NCI-H2171 (cell line): ENCODE measurements at regions not wholly inside any gene's neighbourhood (a gene's known extent, or its start where the extent isn't known, plus 50 kb on each side); places are given as distances from the start of the nearest gene placed in this dataset.

Experiments
- DNase-seq: peaks from one replicate; lab custom pipeline; 2025; lab: John Stamatoyannopoulos, UW

DNA sequence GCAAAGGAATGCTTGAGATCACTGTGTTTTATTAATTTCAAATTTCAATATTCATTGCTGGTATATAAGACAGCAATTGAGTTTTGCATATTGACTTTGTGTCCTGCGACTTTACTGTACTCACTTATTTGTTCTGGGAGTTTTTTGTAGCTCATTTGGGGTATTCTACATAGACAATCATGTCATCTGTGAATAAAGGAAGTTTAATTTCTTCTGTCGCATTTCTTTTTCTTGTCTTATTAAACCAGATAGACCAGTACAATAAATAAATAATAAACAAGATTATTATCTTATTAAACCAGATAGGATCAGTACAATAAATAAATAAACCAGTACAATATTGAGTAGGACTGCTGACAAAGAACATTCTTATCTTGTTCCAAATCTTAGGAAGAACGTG, 448.2 kb downstream of the RPS24 start:
- no peak for DNase-seq

DNA sequence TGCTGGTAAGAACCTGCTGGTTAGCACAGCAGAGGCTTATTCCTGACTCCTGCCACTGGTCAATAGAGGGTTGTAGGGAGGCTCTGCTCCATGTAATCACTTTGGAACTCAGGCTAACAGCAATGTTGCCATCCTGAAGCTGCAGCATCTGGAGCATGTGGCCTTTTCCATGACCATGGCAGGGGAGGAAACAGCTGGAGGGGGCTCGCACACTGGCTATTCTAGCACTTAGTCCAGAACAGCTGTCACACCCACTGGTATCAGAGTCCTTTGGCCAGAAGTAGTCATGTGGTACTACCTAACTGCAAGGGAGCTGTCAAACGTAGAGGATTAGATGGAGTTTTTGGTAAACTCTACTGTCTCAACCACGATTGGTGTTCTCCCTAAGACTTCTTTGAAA, 450.0 kb downstream of the RPS24 start:
- DNase-seq = no peak

DNA sequence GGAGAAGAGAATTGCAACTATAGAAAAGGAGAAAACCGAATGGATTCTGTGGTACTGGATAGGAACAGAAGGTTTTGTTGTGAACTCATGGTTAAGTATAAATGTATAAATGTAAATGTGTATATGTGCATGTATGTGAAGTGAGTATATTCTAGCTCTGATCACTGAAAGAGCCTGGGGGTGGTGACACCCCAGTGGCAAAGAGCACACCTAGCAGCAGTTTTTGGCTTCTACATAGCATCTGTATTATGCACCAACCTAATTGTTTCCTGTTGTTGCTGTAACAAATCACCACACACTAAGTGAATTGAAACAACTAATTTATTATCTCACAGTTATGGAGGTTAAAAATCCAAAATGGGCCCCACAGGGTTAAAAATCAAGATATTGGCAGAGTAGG, 455.4 kb downstream of the RPS24 start:
- no peak for DNase-seq

DNA sequence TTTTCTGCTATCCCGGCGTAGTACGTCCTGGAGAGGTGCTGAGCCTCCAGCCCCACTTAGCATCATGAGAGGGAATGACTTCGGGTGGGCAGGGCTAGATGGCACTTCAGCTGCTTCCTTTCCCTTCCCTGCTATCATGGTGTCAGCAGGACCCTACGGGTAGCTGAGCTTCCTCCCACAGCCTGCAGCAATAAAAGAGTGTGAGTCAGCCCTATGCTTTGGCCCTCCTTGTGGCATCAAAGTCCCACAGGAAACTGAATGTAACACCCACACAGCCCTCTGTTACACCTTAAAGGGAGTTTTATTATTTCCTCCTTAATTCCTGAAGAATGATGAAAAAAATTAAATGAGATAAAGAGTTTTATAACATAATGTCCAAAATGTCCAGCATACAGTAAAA, 458.1 kb downstream of the RPS24 start:
- DNase-seq = no peak

DNA sequence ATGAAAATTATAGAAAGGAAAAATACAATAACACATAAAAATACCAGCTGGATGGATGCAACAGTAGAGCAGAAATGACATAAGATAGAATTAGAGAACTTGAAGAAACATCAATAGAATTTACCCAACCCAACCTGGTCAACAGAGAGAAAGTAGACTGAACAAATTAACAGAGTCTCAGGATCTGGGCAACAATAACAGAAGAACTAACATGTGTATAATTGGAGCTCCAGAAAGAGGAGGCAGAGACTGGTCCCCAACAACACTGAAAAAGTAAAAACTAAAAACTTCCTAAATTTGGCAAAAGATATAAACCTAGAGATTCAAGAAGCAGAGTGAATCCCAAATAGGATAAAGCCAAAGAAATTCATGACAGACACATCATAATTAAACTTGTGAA, 458.8 kb downstream of the RPS24 start:
- no peak for DNase-seq

DNA sequence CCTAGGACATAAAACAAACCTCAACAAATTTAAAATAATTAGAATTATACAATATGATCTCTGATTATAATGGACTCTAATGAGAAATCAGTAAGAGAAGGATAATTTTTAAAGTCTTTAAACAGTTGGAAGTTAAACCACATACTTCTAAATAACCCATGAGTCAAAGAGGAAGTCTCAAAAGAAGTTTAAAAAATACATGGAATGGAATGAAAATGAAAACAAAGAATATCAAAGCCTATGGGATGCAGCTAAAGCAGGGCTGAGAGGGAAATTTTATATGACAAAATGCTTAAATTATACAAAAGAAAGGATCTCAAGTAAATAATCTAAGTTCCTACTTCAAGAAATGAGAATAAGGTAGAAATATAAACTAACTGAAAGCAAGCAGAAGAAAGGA, 460.5 kb downstream of the RPS24 start:
- DNase-seq = no peak

DNA sequence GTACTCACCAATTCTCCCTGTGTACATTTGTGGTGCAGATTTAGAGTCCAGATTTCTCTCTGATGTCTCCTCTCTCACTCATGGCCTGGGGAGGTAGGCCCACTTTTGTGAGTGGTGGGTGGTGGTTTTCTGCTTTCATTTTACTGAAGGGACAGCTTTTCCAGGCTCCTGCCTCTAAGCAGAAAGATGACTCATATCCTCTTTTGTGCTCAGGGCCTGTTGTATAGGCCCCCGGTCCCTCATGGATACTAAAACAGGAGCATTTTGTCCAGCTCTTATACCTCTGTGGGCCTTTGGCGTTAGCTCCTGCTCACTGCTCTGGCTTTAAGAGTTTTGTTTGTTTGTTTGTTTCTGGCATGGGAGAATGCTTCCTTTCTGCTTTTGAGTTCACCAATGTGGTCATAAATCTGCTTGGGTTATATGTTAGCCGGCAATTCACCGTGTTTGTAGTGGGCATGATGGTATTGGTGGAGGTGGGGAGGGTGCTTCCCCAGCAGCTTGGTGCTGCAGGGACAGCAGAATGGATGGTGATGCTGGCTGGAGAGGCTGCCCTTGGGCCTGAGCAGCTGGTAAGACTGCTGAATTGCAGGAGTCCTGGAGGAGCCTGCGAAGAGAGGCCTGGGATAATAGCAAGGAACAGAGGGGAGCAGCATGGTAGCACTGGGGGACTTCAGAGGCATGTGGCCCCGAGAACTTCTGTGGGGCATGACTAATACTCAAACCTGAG, 468.7 kb downstream of the RPS24 start:
- no peak for DNase-seq

DNA sequence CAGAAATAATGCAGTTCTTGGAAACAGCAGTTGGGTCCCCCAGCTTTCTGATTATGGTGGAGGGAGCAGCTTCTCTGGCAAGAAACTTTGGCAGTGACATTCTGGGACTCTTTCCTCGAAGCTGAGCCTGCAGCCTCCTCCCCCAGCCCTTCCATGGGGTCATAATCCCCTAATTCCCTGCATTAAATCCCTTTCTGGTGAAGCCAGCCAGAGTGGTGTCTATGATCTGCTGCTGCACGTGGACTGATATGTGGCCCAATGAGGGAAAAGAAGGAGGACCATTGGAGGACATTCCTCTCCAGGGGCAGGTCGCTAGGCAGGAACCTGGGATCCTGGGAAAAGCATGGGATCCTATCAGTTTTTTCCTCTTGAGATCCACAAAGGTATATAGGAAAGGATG, 470.5 kb downstream of the RPS24 start:
- no peak for DNase-seq

DNA sequence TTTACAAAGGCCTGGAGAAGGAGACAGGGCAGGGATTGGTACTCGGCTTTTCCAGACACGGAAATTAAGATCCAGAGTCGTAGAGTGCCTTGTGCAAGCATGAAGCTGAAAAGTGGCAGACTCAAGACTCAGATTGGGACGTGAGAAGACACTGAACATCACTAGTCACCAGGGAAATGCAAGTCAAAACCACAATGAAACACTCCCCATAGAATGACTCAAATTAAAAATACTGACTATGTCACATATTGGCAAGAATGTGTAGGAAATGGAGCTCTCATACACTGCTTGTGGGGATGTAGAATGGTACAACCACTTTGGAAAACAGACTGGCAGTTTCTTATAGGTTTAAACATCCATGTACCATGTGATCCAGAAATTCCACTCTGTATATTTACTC, 472.0 kb downstream of the RPS24 start:
- DNase-seq = no peak

DNA sequence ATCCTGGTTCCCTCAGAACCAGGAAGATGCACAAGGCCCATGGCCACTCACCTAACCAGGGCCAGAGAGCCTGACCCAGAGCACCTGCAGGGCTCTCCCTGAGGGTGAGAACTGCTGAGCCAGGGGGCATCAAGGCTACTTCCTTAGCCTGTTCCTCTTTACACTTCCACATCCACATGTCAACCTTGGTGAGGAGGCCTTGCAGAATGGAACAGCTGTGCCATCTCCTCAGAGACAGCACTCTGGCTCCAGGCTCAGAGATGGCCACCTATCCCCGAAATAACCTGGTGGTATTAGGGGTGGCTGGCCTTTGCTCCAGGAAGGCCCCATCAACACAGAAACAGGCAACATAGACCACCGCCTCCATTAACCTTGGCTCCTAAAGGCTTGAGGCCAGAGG, 473.0 kb downstream of the RPS24 start:
- DNase-seq = no peak

DNA sequence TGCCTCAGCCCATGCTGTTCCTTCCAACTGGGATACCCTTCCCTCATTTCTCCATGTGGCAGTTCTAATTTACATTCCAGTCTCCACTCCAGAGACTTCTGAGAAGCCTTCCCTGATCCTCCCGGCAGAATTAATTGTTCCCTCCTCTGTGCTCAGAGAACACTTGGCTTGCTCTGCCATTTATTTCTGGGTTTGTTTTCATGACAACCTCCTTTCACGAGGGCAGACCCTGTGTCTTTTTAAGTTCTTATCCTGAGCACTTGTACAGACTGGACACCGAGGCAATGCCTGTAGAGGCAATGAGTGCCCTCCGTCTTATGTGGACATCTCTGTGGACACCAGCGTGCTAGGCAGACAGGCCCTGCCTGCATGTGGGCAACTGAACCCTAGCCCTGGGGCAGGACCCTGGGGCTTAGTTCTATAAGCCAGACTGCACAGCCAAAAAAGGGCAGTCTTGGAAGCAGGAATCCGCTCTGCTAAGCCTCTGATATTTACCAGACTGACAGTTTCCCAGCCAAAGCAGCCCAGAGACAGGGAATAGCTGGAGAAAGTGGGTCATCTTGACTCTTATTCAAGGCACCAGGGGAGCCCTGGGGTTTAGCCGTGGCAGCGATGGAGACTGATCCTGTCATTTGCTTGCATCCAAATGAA, 474.0 kb downstream of the RPS24 start:
- DNase-seq = no peak

DNA sequence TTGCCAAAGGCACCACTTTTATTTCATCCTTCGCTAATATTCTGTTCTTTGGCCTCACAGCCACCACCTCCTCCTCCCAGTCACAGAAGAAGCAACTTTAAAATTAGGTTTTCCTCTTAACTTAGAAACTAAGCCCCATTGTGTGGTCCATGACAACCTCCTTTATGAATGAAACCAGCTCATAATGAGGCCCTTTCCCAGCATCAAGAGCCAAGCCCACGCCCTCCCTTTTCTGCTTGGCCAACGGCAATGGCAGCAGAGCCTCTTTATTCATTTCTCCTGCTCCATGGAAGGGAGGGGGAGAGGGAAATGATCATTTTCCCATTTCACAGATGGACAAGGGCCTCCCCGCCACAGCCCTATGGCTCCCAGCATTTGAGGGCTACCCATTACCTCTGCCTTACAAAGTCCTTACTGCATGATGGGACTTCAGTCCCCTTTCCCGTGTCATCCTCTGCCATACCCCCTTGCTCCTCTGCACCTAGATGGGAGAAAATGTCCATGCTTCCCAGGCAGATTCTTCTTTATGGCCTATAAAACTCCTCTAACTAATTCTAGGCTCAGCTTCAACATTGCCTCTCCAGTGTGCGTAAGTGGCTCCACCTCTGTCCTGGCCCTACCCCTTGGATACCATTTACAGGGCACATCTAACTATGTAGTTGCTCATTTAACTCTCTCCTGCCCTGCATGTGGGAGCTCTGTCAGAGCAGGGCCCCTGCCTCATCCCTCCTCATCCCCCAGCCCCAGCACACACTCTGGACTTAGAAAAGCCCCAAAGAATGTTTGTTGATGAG, 475.5 kb downstream of the RPS24 start:
- DNase-seq = no peak

DNA sequence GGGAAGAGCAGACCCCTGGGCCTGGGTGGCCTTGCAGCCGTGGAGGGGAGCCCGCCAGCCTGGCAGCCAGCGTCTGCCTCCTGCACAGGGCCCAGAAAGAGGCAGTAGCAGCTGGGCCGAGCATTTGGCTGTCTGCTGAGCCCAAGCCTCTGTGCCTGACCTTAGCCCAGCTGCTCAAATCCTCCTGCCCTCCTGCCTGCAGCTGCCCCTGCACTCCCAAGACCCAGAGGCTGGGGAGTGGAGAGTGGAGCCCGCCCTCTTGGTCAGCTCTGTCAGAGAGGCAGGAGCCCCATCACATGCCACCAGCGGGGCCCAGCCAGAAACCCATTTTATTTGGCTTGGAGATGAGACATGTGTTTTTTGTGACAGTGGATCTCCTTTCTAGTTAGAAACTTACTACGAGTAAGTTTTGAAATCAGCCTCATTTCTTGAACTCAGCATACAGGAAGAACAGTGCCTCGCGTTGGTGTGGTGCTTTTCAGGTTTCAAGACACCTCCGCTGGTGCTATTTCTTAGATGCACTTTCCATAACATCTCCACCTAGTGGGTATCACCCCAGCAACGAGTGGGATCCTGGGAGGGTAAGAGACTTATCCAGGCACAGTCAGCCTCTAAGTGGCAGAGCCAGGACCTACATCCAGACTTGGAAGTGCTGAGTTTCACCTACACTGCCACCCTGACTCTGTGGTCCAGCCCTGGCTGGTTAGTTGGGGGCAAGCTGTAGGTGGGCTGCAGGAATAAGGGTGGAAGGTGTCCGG, 477.1 kb downstream of the RPS24 start:
- DNase-seq = no peak

DNA sequence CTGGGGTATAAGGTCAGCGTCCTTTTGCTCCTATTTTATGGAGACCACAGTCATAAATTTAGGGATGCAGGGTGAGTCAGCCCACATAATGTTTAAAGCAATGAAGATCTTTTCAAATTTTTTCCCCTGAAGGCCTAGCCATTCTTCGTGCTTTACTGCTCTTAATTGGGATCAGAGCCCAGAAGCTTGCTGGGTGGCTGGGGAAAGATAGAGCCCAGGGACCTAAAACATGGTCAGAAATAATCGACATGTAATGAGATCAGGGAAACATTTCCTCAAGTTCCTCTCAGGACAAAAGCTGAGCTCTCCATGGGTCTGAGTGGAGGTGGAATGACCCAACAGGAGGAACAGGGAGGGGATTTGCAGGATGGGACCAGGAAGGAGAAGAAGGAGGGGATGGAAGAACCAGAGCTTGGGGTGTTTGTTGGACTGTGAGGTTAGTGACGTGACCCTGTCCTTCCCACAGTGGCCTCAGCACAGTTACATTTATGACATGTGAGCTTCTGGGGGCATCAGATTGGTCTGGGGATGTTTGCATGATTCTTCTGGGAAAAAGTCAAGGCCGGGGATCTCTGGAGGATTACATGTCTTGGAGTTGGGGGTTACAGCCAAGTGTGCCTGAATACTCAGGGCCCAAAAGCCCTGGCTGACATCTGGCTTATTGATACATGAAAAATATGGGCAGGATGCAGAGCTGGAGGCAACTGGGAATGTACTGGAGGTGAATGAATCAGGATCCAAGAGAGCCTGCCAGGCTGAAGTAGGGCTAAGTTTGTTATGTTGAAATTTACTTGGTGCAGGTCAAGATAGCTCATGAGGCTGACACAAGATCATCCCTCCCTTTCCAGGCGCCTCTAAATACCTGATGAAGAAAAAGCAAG, 477.9 kb downstream of the RPS24 start:
- no peak for DNase-seq

DNA sequence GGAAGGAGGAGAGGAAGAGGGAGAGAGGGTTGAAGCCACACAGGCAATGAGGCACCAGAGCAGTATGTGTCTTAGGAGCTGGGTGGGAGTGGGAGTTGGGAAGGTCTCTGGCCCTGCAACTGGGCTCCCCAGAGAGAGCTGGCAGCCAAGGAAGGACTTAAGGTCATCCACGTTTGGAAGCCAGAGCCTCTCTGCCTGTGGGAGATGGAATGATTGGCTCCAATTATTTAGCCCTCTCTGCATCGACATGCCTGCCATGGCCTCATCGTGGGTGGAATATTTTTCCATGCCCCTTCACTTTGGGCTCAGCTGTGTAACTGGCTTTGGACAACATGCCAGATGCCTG, 478.5 kb downstream of the RPS24 start:
- DNase-seq = no peak

DNA sequence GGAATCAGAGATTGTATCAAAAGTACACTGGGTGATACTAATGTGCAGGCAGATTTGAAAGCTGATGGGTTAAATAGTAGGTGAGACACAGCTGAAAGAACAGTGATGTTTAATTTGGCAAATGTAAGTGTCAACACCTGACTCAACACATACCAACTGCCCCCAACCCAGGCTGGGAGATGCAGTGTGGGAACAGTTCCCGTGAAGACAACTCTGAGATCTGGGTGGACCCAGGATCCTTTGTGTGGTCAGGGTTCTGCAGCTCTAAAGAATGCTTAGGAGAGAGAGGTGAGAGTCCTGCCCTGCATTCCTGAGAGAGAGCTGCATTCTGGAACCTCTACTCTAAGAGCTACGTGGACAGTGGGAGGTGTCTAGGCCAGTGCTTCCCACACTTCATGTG, 479.7 kb downstream of the RPS24 start:
- DNase-seq = no peak

DNA sequence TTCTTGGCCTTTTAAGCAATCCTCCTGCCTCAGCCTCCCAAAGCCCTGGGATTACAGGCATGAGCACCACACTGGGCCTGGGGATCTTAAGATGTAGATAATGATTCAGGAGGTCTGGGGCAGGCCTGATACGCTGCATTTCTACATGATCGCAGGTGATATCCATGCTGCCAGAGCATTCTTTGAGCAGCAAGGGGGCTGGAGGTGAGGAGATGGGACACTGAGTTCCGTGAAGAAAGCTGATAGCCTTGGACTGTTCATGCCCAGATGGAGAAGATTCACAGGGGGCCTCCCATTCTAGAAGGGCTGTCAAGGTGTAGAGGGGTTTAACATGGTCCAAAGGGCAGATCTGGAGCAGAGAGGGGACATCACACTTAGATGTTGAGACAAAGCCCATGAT, 480.3 kb downstream of the RPS24 start:
- no peak for DNase-seq

DNA sequence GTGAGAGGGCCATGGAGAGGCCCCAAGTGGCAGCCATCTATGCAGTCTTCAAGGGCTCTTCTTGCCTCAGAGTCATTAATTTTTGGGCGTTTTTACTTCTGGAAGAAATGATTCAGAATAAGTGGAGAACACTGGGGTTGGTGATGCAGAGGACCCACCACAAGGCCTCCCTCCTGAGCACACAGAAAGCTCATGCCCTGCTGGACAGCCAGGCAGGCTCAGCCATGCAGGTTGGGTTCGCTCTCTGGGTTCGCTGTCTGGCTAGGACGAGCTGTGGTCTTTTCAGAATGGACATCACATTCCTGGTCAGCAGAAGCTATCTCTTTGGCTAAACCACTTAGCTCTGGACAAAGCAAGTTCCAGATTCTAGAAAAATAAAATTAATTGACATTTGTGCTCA, 480.8 kb downstream of the RPS24 start:
- DNase-seq = no peak

DNA sequence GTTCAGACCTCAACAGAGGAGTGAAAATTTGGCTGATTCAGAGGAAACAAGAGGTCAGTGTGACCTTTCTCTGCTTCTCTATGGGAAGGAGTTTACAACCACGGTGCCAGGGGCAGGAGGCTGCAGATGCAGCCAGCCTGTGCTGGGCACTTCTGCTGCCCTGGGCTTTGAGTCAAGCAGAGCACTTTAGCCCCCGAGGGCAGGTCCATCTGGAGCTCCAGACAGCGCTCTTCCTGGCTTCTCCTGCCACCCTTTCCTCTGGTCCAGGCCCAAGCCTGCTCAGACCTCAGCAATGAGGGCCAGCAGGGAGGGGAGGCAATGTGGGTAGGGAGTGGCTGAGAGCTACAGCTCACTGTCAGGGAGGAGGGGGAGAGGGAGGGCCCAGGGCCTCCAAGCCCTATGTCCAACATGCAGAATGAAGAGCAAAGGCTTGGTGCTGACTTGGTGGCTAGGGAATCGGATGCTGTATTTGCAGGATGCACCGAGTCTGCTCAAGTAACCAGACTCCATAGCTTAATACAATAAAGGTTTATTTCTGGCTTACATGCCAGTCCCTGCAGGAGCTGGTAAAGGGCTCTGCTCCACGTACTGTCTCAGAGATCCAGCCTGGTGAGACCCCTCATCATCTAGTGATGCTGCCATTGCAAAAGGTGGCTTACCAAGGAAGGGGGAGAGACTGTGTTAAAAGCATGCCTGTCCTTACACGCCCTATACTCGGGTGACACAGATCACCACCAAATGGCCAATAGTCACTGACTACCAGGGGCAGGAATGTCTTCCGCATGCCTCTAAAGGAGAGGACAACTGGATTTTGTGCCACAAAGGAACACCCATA, 481.6 kb downstream of the RPS24 start:
- DNase-seq = no peak

DNA sequence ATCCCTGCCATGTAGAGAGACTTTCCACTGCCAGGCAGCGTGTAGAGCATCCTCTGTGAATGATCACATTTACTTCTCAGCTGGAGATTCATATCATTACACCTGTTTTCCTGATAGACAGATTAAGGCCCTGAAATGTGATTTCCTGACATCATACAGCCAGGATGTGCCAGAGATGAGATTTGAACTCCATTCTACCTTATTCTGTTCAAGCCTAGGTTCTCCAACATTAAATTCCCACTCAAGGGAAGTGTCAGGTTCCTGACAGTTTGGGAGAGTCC, 482.1 kb downstream of the RPS24 start:
- no peak for DNase-seq

DNA sequence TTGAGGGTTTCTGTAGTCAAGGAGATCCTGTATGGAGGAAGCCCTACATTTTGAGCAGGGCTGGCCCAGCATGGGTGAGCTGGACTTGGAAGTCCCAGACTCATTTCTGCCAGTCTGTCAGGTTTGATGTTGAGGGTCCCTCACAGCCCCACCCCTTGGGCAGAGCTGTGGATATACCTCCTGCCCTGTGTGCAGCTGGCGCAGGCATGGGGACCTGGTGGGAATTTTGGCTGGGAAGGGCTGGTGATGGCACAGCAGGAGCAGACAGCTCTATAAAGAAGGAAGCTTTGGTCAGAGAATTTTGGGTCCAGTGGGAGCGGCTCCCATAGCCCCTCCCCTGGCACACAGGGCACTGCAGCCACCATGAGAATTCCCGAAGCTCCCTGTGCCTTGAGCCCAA, 482.6 kb downstream of the RPS24 start:
- no peak for DNase-seq
